T47D (cell line): ENCODE measurements at regions not wholly inside any gene's neighbourhood (a gene's known extent, or its start where the extent isn't known, plus 50 kb on each side); places are given as distances from the start of the nearest gene placed in this dataset.

Experiments used
- DNase-seq, 2 experiments: peaks; one replicate each; pipeline versions ENCODE4 v3.0.0 to v3.0.0-alpha.2; 2011 to 2012; ENCODE audit warnings: low read depth in 1 of 2, low spot score in 1 of 2
- JUND ChIP-seq: IDR thresholded peaks from 2 replicates; pipeline ENCODE4 v1.6.1; 2012; ENCODE audit warnings: low read depth
- in situ Hi-C: cut with HindIII; loops from 2 replicates; pipeline ENCODE4 v1.10.0; 2016; ENCODE audit warnings: low sequenced_read_pairs, low pct_unique_long_range_greater_than_20kb

GRCh38 chrX:140848800-140849199 lies 139.2 kb downstream of the LINC00632 start:
- no peak for TF ChIP-seq JUND
- in situ Hi-C loops: no loop called here

DNA sequence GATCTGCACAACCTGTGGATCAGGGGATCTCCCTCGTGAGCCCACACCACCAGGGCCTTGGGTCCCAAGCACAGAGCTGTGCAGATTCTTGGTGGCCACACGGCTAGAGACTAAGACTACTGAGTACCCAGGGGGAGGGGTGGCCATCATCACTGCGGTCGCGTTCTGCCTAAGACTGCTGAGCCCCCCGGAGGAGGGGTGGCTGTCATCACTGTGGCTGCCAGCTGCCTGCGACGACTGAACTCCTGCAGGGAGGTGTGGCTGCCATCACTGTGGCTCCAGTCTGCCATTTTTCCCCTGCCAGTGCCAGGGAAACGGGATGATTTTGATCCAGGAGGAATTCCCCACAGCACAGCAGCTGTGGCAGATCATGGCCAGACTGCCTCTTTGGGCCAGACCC lies 141.7 kb upstream of the SPANXB1 start:
- in situ Hi-C loops: no loop called here
- no peak for TF ChIP-seq JUND
- no peak for DNase-seq

More at GRCh38 chrX:140848800-140849199, 139.2 kb downstream of the LINC00632 start:
- no peak for DNase-seq

GRCh38 chrX:140866446-140866845 lies 135.9 kb upstream of the SPANXB1 start:
- no peak for DNase-seq
- in situ Hi-C loops: no loop called here
- TF ChIP-seq JUND: no peak

- no peak for TF ChIP-seq JUND
- no peak for DNase-seq
- in situ Hi-C loops: no loop called here
Observed at GRCh38 chrX:140912606-140913005, 89.8 kb upstream of the SPANXB1 start.

DNA sequence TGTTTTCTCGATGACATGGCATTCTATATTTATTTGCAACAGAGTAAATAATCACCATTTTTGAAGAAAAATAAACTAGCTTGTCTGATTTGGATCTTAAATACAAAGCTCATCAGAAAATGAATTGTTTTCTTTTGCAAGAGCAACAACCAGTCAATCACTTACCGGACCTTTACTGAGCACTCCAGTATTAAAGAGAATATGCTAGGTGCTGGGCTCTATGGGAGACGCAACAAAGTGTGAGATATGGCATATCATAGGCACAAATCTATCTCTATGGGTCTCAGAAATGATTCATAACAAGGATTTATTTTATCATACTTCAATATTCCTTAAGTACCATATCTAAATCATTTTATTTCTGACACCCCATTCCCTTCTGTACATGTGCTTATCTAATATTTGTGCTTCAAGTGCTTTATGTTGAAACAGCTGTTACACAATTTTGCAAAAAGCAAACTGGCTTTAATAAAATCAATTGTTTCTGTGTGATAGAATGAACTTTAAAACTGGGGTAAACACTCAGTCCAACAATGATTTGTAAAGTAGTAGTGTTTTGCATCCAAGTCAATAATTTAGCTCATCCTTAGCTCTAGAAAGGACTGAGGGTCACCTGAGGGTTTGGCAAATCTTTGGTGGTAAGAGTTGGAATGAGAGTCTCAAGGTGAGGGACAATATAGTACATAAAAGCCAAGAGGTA lies 88.4 kb upstream of the SPANXB1 start:
- DNase-seq: no peak
- no peak for TF ChIP-seq JUND
- in situ Hi-C loops: no loop called here

DNA sequence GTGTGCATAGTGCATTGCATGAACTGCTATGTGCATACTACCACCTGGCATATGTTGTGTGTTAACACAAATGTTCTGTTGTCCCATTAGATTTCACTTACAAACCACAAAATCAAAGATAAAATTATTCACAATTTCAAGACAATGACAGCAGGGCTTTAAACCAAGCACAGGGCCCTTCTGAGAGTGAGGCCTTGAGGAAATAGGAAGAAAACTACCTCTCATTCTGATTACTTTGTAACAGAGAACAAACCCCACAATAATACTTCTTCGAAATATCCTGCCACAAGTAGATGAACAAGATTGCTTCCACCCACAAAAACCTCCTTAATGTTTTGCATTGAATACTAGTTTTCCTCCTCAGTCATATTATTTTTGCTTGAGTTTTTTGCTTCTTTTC lies 85.5 kb upstream of the SPANXB1 start:
- in situ Hi-C loops: no loop called here
- no peak for TF ChIP-seq JUND
- no peak for DNase-seq

DNA sequence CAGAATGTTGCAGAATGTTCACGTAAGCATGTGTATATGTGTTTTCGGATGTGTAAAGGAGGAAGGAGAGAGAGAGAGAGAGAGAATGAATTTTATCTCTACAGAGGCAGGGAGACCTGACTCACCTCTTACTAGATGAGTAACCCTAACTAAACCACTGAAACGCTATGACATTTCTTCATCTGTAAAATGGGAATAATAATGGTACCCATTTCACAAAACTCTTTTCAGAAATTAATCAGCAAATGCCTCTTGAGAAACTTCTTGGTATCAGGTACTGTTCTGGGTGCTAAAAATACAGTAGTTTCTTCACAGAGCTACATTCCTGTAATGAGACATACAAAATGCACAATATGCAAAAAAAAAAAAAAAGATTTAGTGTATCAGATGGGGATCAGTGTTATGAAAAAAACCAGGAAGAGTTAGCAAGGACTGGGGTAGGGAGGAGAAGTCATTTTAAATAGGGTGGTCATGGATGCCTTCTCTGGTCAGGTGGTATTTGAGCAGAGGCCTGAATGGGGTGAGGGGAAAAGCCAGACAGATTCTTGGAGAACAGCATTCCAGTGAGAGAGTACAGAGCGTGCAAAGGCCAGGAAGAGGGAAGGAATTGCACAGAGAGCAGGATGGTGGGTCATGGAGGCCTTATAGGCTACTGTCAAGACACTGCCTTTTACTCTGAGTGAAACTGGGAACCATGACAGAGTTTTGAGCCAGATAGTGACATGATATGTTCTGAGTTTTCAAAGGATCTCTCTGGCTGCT lies 84.9 kb upstream of the SPANXB1 start:
- no peak for TF ChIP-seq JUND
- peak in 1 of 2 experiments; percentile 22 for DNase-seq
- in situ Hi-C loops: no loop called here

DNA sequence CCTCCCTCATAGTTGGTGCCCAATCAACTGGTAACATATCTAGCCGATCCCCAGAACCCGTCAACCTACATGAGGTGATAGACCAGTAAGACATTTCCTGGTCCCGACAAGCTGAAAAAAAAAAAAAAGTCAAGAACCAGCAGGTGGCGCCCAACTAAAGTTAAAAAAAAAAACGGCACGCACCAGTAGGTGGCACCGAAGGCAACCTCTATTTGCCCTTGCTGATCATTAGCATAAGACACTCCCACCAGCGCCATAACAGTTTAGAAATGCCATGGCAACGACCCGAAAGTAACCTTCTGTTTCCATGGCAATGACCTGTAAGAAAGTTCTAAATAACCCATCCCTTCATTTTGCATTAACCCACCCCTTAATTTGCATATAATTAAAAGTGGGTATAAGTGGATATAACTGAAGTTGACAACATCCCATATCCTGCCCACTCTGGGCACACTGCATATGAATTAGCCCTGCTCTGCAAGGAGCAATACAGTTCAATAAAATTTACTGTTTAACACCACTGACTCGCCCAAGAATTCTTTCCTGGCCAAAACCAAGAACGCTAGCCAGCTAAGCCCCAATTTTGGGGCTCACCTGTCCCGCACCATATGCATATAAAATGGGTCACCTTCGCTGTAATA lies 83.9 kb upstream of the SPANXB1 start:
- DNase-seq: peak in 1 of 2 experiments; percentile 77
- TF ChIP-seq JUND: no peak
- in situ Hi-C loops: no loop called here

GRCh38 chrX:140920416-140920815 lies 82.0 kb upstream of the SPANXB1 start:
- in situ Hi-C loops: no loop called here
- TF ChIP-seq JUND: no peak
- DNase-seq: no peak

GRCh38 chrX:140923118-140923517 lies 79.3 kb upstream of the SPANXB1 start:
- no peak for DNase-seq
- no peak for TF ChIP-seq JUND
- in situ Hi-C loops: no loop called here

- in situ Hi-C loops: no loop called here
- no peak for DNase-seq
- TF ChIP-seq JUND: no peak
Observed at GRCh38 chrX:140928739-140929138, 73.7 kb upstream of the SPANXB1 start.

GRCh38 chrX:140933016-140933415 lies 69.4 kb upstream of the SPANXB1 start:
- TF ChIP-seq JUND: no peak
- peak in 1 of 2 experiments; percentile 60 for DNase-seq
- in situ Hi-C loops: no loop called here
